ENCODE measurements at regions not wholly inside any gene's neighbourhood (a gene's known extent, or its start where the extent isn't known, plus 50 kb on each side); places are given as distances from the start of the nearest gene placed in this dataset.

DNA sequence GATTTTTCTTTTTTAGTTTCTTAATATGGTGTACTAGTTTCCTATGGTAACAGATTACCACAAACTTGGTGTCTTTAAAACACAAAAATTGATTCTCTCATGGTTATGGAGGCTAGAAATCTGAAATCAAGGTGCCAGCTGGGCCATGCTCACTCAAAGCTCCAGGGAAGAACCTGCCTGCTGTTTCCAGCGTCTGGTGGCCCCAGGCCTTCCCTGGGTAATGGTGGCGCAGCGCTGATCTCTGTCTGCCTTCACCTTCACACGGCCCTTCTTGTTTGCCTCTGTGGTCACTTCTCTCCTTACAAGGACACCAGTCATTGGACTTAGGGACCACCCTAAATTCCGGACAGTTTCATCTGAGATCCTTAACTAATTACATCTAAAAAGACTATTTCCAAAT is 70.5 kb upstream of the GFPT2 start (continued):
- TF ChIP-seq, protein P1, sequence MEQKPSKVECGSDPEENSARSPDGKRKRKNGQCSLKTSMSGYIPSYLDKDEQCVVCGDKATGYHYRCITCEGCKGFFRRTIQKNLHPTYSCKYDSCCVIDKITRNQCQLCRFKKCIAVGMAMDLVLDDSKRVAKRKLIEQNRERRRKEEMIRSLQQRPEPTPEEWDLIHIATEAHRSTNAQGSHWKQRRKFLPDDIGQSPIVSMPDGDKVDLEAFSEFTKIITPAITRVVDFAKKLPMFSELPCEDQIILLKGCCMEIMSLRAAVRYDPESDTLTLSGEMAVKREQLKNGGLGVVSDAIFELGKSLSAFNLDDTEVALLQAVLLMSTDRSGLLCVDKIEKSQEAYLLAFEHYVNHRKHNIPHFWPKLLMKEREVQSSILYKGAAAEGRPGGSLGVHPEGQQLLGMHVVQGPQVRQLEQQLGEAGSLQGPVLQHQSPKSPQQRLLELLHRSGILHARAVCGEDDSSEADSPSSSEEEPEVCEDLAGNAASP (IDR thresholded peaks at IDR 0.05): no peak
- TF ChIP-seq KLF6 (CRISPR knock-in tag; IDR thresholded peaks at IDR 0.05; ENCODE audit: borderline replicate concordance): no peak
- no peak for TF ChIP-seq ZNF274 (IDR thresholded peaks at IDR 0.05; ENCODE audit: borderline replicate concordance, low read depth, low read length)

DNA sequence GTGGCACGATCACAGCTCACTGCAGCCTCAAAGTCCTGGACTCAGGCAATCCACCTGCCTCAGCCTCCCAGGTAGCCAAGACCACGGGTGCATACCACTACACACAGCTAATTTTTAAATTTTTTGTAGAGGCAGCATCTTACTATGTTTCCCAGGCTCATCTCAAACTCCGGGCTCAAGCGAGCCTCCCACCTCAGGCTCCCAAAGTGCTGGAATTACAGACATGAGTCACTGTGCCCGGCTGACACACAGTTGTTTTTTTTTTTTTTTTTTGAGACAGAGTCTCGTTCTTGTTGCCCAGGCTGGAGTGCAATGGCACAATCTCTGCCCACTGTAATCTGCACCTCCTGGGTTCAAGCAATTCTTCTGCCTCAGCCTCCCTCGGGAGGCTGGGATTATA is 70.1 kb upstream of the CNOT6 start:
- intact Hi-C loops (cut with micrococcal nuclease): no loop called here
- CTCF ChIA-PET (ENCODE audit: low intra/inter-chr PET ratio): no interaction called here

More for the DNA sequence above, 70.1 kb upstream of the CNOT6 start:
- Histone ChIP-seq H3K4me2 (ENCODE audit: insufficient read depth, low read length) (no peak overlapping the region), H4K20me1 (replicated peaks; ENCODE audit: control insufficient read depth, insufficient read depth, low read length) (no peaks in the 10 kb centered on the region), H3K27me3 (ENCODE audit: control insufficient read depth in 2 of 2, insufficient read depth in 2 of 2, low read length in 2 of 2) (peaks cover 9 to 24% of the 10 kb centered on the region in 2 experiments; a peak in 4 of 5 replicates), H3K36me3 (ENCODE audit: control insufficient read depth, insufficient read depth, low read length) (no peaks in the 10 kb centered on the region), H3K79me2 (ENCODE audit: control insufficient read depth, insufficient read depth, low read length) (no peaks in the 10 kb centered on the region), H3K9me1 (ENCODE audit: control insufficient read depth, insufficient read depth, low read length) (no peaks in the 10 kb centered on the region), H3K4me3 (no peak overlapping the region), H3K9me3 (replicated peaks; ENCODE audit: control insufficient read depth, insufficient read depth, low read depth, low read length) (no peaks in the 10 kb centered on the region), H3K27ac (ENCODE audit: extremely low read depth, low read depth, low read length) (no peak overlapping the region), H3K9ac (ENCODE audit: insufficient read depth in 1 of 2, low read depth in 2 of 2, low read length in 2 of 2) (no peak overlapping the region), H3K4me1 (replicated peaks in 1 of 2; ENCODE audit: control insufficient read depth in 2 of 2, insufficient read depth in 2 of 2, low read length in 2 of 2) (no peaks in the 10 kb centered on the region), H2AFZ (ENCODE audit: low read depth, low read length) (no peak overlapping the region)
- POLR2A ChIA-PET: no interaction called here
- DNase-seq (ENCODE audit: extremely low read depth in 1 of 4, low spot score in 3 of 4): no peak
- BruUV-seq (replicated peaks): no TSS peak
- TF ChIP-seq ZNF766 (CRISPR knock-in tag; conservative IDR thresholded peaks at IDR 0.05) (no peak), ZNF644 (tag; IDR thresholded peaks at IDR 0.05; ENCODE audit: low read depth) (no peak), CREB1 (IDR thresholded peaks at IDR 0.05) (no peak), CREB1 (CRISPR knock-in tag; IDR thresholded peaks at IDR 0.05) (no peak), RB1 (IDR thresholded peaks at IDR 0.05; ENCODE audit: low read depth) (no peak), BCOR (IDR thresholded peaks at IDR 0.05) (no peak), PCBP1 (IDR thresholded peaks at IDR 0.05; ENCODE audit: low read depth, low read length, poor library complexity, severe bottlenecking) (no peak), TARDBP (IDR thresholded peaks at IDR 0.05) (no peak), MAFG (tag; conservative IDR thresholded peaks at IDR 0.05) (no peak), NCOA1 (IDR thresholded peaks at IDR 0.05; ENCODE audit: low read depth) (no peak), PTBP1 (IDR thresholded peaks at IDR 0.05; ENCODE audit: low read depth, low read length) (no peak)
- TF ChIP-seq, protein P2, sequence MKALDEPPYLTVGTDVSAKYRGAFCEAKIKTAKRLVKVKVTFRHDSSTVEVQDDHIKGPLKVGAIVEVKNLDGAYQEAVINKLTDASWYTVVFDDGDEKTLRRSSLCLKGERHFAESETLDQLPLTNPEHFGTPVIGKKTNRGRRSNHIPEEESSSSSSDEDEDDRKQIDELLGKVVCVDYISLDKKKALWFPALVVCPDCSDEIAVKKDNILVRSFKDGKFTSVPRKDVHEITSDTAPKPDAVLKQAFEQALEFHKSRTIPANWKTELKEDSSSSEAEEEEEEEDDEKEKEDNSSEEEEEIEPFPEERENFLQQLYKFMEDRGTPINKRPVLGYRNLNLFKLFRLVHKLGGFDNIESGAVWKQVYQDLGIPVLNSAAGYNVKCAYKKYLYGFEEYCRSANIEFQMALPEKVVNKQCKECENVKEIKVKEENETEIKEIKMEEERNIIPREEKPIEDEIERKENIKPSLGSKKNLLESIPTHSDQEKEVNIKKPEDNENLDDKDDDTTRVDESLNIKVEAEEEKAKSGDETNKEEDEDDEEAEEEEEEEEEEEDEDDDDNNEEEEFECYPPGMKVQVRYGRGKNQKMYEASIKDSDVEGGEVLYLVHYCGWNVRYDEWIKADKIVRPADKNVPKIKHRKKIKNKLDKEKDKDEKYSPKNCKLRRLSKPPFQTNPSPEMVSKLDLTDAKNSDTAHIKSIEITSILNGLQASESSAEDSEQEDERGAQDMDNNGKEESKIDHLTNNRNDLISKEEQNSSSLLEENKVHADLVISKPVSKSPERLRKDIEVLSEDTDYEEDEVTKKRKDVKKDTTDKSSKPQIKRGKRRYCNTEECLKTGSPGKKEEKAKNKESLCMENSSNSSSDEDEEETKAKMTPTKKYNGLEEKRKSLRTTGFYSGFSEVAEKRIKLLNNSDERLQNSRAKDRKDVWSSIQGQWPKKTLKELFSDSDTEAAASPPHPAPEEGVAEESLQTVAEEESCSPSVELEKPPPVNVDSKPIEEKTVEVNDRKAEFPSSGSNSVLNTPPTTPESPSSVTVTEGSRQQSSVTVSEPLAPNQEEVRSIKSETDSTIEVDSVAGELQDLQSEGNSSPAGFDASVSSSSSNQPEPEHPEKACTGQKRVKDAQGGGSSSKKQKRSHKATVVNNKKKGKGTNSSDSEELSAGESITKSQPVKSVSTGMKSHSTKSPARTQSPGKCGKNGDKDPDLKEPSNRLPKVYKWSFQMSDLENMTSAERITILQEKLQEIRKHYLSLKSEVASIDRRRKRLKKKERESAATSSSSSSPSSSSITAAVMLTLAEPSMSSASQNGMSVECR (CRISPR knock-in tag; IDR thresholded peaks at IDR 0.05): no peak
- ATAC-seq: no peak
- 3% methylated on average over 6 of the region's 7 CpGs for WGBS (ENCODE audit: insufficient coverage, low coverage, missing lambda C conversion rate)
- in situ Hi-C loops (cut with MboI): no loop called here
- no peak for FAIRE-seq
